ENCODE measurements at regions not wholly inside any gene's neighbourhood (a gene's known extent, or its start where the extent isn't known, plus 50 kb on each side); places are given as distances from the start of the nearest gene placed in this dataset.
"Not testable (repeated sequence)": the region's sequence is repeated elsewhere in the genome, so short reads cannot be mapped to it uniquely, and the experiment has no call there.

DNA sequence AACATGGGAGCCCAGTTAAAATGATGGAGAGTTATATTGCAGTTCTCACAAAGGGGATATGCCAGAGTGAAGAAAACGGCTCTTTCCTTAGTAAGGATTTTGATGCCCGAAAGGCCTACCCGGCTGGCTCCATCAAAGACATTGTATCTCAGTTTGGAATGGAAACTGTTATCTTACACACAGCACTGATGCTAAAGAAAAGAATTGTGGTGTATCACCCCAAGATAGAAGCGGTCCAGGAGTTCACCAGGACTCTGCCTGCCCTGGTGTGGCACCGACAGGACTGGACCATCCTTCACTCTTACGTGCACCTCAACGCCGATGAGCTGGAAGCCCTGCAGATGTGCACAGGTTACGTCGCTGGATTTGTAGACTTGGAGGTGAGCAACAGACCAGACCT, 93.7 kb downstream of the RBMX2 start:
- TF ChIP-seq, protein P1, sequence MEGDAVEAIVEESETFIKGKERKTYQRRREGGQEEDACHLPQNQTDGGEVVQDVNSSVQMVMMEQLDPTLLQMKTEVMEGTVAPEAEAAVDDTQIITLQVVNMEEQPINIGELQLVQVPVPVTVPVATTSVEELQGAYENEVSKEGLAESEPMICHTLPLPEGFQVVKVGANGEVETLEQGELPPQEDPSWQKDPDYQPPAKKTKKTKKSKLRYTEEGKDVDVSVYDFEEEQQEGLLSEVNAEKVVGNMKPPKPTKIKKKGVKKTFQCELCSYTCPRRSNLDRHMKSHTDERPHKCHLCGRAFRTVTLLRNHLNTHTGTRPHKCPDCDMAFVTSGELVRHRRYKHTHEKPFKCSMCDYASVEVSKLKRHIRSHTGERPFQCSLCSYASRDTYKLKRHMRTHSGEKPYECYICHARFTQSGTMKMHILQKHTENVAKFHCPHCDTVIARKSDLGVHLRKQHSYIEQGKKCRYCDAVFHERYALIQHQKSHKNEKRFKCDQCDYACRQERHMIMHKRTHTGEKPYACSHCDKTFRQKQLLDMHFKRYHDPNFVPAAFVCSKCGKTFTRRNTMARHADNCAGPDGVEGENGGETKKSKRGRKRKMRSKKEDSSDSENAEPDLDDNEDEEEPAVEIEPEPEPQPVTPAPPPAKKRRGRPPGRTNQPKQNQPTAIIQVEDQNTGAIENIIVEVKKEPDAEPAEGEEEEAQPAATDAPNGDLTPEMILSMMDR (conservative IDR thresholded peaks at IDR 0.05) = not testable (repeated sequence)
- not testable (repeated sequence) for TF ChIP-seq ZFX (IDR thresholded peaks at IDR 0.05)
